ENCODE measurements at regions not wholly inside any gene's neighbourhood (a gene's known extent, or its start where the extent isn't known, plus 50 kb on each side); places are given as distances from the start of the nearest gene placed in this dataset.

GRCh38 chr9:36728651-36729520 lies 156.2 kb downstream of the MELK start:
- Histone ChIP-seq H3K27ac (ENCODE audit: insufficient read depth, low read depth, low read length, poor library complexity, severe bottlenecking) (no peak overlapping the region), H3K4me1 (ENCODE audit: control insufficient read depth, insufficient read depth, low read length) (peaks cover 14% of the 10 kb centered on the region), H3K27me3 (ENCODE audit: control insufficient read depth, insufficient read depth, low read length, poor library complexity, severe bottlenecking) (no peaks in the 10 kb centered on the region), H3K4me3 (ENCODE audit: insufficient read depth, low read depth, low read length) (no peak overlapping the region), H3K36me3 (ENCODE audit: control insufficient read depth, insufficient read depth, low read length) (no peaks in the 10 kb centered on the region), H3K9me3 (ENCODE audit: control insufficient read depth, low read length) (no peaks in the 10 kb centered on the region)
- WGBS, 2 experiments: 41 to 50% methylated on average over 5 of the region's 5 CpGs

- H3K4me3 ChIP-seq (ENCODE audit: insufficient read depth, low read depth, low read length): no peak overlapping the region
- peaks cover 14% of the 10 kb centered on the region for H3K4me1 ChIP-seq (ENCODE audit: control insufficient read depth, insufficient read depth, low read length)
- 86 to 90% methylated on average over 2 of the region's 2 CpGs for WGBS, 2 experiments
- no peaks in the 10 kb centered on the region for H3K27me3 ChIP-seq (ENCODE audit: control insufficient read depth, insufficient read depth, low read length, poor library complexity, severe bottlenecking)
- H3K27ac ChIP-seq (ENCODE audit: insufficient read depth, low read depth, low read length, poor library complexity, severe bottlenecking): no peak overlapping the region
- H3K36me3 ChIP-seq (ENCODE audit: control insufficient read depth, insufficient read depth, low read length): no peaks in the 10 kb centered on the region
- H3K9me3 ChIP-seq (ENCODE audit: control insufficient read depth, low read length): no peaks in the 10 kb centered on the region
Observed at GRCh38 chr9:36729906-36730305, 157.2 kb downstream of the MELK start.

GRCh38 chr9:36730414-36730813 lies 157.7 kb downstream of the MELK start:
- Histone ChIP-seq H3K27ac (ENCODE audit: insufficient read depth, low read depth, low read length, poor library complexity, severe bottlenecking) (no peak overlapping the region), H3K36me3 (ENCODE audit: control insufficient read depth, insufficient read depth, low read length) (no peaks in the 10 kb centered on the region)
- 92 to 93% methylated on average over 5 of the region's 5 CpGs for WGBS, 2 experiments

DNA sequence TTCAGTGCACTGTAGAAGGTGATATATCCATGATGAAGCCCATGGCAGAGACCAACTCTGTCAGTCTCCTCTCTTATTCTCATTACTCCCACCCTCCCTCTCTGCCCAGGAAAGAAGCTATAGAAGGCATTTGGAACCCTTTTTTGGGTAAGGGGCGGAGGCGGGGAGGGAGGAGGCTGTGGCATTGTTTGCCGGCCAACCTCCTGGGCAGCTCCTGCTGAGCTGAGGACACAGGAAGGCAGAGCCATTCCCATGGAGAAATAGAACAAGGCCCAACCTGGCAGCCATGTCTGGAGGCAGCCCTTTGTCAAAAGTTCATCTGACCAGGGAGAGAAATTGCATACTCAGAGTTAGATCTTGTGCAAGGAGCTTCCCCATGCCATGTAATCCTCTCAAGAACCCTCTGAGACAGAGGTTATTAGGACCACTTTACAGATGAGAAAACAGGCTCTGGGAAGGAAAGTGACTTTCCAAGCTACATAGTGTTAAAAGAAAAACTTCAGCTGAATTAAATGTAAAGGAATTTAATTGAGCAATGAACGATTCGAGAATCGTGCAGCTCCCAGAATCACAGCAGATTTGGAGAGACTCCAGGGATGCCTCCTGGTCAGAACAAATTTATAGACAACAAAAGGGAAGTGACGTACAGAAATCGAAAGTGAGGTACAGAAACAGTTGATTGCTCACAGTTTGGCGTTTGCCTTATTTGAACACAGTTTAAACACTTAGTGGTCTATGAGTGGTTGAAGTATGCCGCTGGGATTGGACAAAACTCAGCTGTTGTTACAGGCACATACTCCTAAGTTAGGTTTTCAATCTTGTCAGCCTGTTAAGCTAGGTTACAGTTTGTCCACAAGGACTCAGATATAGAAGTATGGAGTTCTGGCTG lies 158.6 kb downstream of the MELK start:
- H3K9me3 ChIP-seq (ENCODE audit: control insufficient read depth, low read length): no peaks in the 10 kb centered on the region
- no peak overlapping the region for H3K27ac ChIP-seq (ENCODE audit: insufficient read depth, low read depth, low read length, poor library complexity, severe bottlenecking)
- WGBS, 2 experiments: 72 to 75% methylated on average over 10 of the region's 10 CpGs
- H3K4me3 ChIP-seq (ENCODE audit: insufficient read depth, low read depth, low read length): no peak overlapping the region
- H3K36me3 ChIP-seq (ENCODE audit: control insufficient read depth, insufficient read depth, low read length): no peaks in the 10 kb centered on the region
- no peaks in the 10 kb centered on the region for H3K27me3 ChIP-seq (ENCODE audit: control insufficient read depth, insufficient read depth, low read length, poor library complexity, severe bottlenecking)
- H3K4me1 ChIP-seq (ENCODE audit: control insufficient read depth, insufficient read depth, low read length): peaks cover 7% of the 10 kb centered on the region

More at GRCh38 chr9:36730414-36730813, 157.7 kb downstream of the MELK start:
- H3K27me3 ChIP-seq (ENCODE audit: control insufficient read depth, insufficient read depth, low read length, poor library complexity, severe bottlenecking): no peaks in the 10 kb centered on the region
- no peaks in the 10 kb centered on the region for H3K9me3 ChIP-seq (ENCODE audit: control insufficient read depth, low read length)
- peaks cover 14% of the 10 kb centered on the region for H3K4me1 ChIP-seq (ENCODE audit: control insufficient read depth, insufficient read depth, low read length)
- no peak overlapping the region for H3K4me3 ChIP-seq (ENCODE audit: insufficient read depth, low read depth, low read length)

- no peak overlapping the region for H3K27ac ChIP-seq (ENCODE audit: insufficient read depth, low read depth, low read length, poor library complexity, severe bottlenecking)
- WGBS, 2 experiments: 90 to 91% methylated on average over 10 of the region's 10 CpGs
- H3K4me1 ChIP-seq (ENCODE audit: control insufficient read depth, insufficient read depth, low read length): peaks cover 4% of the 10 kb centered on the region
- no peaks in the 10 kb centered on the region for H3K36me3 ChIP-seq (ENCODE audit: control insufficient read depth, insufficient read depth, low read length)
- no peak overlapping the region for H3K4me3 ChIP-seq (ENCODE audit: insufficient read depth, low read depth, low read length)
- no peaks in the 10 kb centered on the region for H3K9me3 ChIP-seq (ENCODE audit: control insufficient read depth, low read length)
- no peaks in the 10 kb centered on the region for H3K27me3 ChIP-seq (ENCODE audit: control insufficient read depth, insufficient read depth, low read length, poor library complexity, severe bottlenecking)
Observed at GRCh38 chr9:36734737-36735136, 162.0 kb downstream of the MELK start.

- H3K36me3 ChIP-seq (ENCODE audit: control insufficient read depth, insufficient read depth, low read length): no peaks in the 10 kb centered on the region
- no peaks in the 10 kb centered on the region for H3K4me1 ChIP-seq (ENCODE audit: control insufficient read depth, insufficient read depth, low read length)
- WGBS, 2 experiments: 89 to 92% methylated on average over 5 of the region's 5 CpGs
- no peak overlapping the region for H3K4me3 ChIP-seq (ENCODE audit: insufficient read depth, low read depth, low read length)
- H3K27ac ChIP-seq (ENCODE audit: insufficient read depth, low read depth, low read length, poor library complexity, severe bottlenecking): no peak overlapping the region
- no peaks in the 10 kb centered on the region for H3K27me3 ChIP-seq (ENCODE audit: control insufficient read depth, insufficient read depth, low read length, poor library complexity, severe bottlenecking)
- H3K9me3 ChIP-seq (ENCODE audit: control insufficient read depth, low read length): no peaks in the 10 kb centered on the region
Observed at GRCh38 chr9:36736648-36737047, 164.0 kb downstream of the MELK start.

DNA sequence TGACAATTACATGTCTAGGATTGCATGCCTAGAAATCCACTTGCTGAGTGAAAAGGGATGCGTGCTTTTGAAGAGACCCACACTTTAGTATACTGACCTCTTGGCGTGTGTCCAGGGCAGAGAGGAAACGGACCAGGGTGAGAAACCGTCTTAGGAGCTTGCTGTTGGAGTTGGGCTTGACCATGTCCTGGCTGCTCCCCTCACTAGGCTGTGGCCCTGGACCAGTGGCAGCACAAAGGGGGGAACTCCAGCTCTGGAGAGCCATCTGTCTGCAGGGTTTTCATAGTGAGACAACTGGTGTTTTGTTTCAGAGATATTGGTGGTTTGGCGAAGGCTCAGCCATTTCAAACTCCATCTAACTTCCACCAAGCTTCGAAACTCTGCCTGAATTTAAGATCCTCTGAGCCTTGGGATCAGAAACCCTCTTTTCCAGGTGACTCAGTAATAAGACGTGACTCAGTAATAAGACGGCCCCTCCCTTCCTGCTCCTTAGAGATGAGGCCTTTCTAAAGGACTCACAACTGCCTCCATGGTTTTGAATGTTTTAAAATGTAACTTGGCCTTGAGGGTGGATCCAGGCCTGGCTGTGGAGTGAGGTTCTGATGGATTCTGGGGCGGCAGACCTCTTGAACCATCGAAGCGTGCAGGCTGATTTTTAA lies 165.8 kb downstream of the MELK start:
- 93% methylated on average over 11 of the region's 11 CpGs for WGBS, 2 experiments
- Histone ChIP-seq H3K4me1 (ENCODE audit: control insufficient read depth, insufficient read depth, low read length) (no peaks in the 10 kb centered on the region), H3K36me3 (ENCODE audit: control insufficient read depth, insufficient read depth, low read length) (no peaks in the 10 kb centered on the region), H3K27me3 (ENCODE audit: control insufficient read depth, insufficient read depth, low read length, poor library complexity, severe bottlenecking) (no peaks in the 10 kb centered on the region), H3K4me3 (ENCODE audit: insufficient read depth, low read depth, low read length) (no peak overlapping the region), H3K27ac (ENCODE audit: insufficient read depth, low read depth, low read length, poor library complexity, severe bottlenecking) (no peak overlapping the region), H3K9me3 (ENCODE audit: control insufficient read depth, low read length) (no peaks in the 10 kb centered on the region)

GRCh38 chr9:36739373-36740116 lies 166.8 kb downstream of the MELK start:
- Histone ChIP-seq H3K27me3 (ENCODE audit: control insufficient read depth, insufficient read depth, low read length, poor library complexity, severe bottlenecking) (no peaks in the 10 kb centered on the region), H3K27ac (ENCODE audit: insufficient read depth, low read depth, low read length, poor library complexity, severe bottlenecking) (no peak overlapping the region), H3K4me1 (ENCODE audit: control insufficient read depth, insufficient read depth, low read length) (no peaks in the 10 kb centered on the region), H3K4me3 (ENCODE audit: insufficient read depth, low read depth, low read length) (no peak overlapping the region), H3K9me3 (ENCODE audit: control insufficient read depth, low read length) (no peaks in the 10 kb centered on the region), H3K36me3 (ENCODE audit: control insufficient read depth, insufficient read depth, low read length) (no peaks in the 10 kb centered on the region)
- 92 to 93% methylated on average over 46 to 47 of the region's 47 CpGs for WGBS, 2 experiments

- Histone ChIP-seq H3K27ac (ENCODE audit: insufficient read depth, low read depth, low read length, poor library complexity, severe bottlenecking) (no peak overlapping the region), H3K27me3 (ENCODE audit: control insufficient read depth, insufficient read depth, low read length, poor library complexity, severe bottlenecking) (peaks cover 4% of the 10 kb centered on the region), H3K9me3 (ENCODE audit: control insufficient read depth, low read length) (no peaks in the 10 kb centered on the region), H3K36me3 (ENCODE audit: control insufficient read depth, insufficient read depth, low read length) (no peaks in the 10 kb centered on the region), H3K4me3 (ENCODE audit: insufficient read depth, low read depth, low read length) (no peak overlapping the region), H3K4me1 (ENCODE audit: control insufficient read depth, insufficient read depth, low read length) (no peaks in the 10 kb centered on the region)
- 62 to 71% methylated on average over 5 of the region's 5 CpGs for WGBS, 2 experiments
Observed at GRCh38 chr9:36742264-36742663, 169.6 kb downstream of the MELK start.
